ENCODE measurements at regions not wholly inside any gene's neighbourhood (a gene's known extent, or its start where the extent isn't known, plus 50 kb on each side); places are given as distances from the start of the nearest gene placed in this dataset.

DNA sequence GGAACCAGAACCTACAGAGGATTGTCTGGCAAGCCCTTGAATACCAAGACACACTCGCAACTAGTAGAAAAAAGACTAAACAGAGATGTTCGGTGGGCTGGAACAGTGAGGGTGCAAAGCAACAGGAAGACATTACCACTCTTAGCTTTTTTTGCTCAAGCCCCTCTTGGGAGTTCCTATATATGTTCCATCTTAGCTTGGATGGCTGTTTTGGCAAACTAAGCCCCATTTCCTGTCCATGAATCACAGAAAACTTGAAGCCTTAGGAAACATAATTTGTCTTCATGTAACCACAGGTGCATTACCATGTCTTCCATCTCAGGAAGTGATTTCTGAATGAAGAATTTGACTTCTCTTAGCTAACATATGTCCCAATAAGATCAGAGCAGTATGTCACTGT, 446.3 kb downstream of the OLFM4 start:
- H3K9me3 Mint-ChIP-seq = no peaks in the 10 kb centered on the region
- ChIA-PET CTCF (no interaction called here), POLR2A (no interaction called here)
- DNase-seq = no peak
- H3K36me3 Mint-ChIP-seq (ENCODE audit: low read depth) = no peaks in the 10 kb centered on the region
- H3K4me3 Mint-ChIP-seq = no peak overlapping the region
- no peaks in the 10 kb centered on the region for H3K27me3 Mint-ChIP-seq
- H3K27ac Mint-ChIP-seq = no peak overlapping the region
- no peaks in the 10 kb centered on the region for H3K4me1 Mint-ChIP-seq

DNA sequence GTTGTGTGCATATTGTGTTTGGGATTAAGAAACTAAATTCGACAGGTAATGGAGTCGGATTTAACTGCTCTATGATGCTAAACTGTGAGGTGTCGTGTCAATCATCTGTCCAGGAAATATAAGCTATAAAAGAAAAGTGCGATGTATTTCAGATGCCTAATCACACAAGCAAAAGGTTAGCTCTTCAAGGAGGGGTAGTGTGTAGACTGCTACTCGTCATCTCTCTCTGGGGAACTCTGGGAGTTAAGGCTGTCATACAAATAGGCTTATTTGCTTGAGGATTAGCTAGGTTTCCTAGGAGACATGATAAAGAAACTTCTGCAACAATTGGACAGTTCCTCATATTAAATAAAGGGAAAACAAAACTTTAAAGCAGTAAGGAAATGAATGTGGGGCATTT, 462.1 kb downstream of the OLFM4 start:
- POLR2A ChIA-PET = no interaction called here
- H3K4me3 Mint-ChIP-seq = no peak overlapping the region
- H3K9me3 Mint-ChIP-seq = no peaks in the 10 kb centered on the region
- H3K27me3 Mint-ChIP-seq = no peaks in the 10 kb centered on the region
- H3K36me3 Mint-ChIP-seq (ENCODE audit: low read depth) = no peaks in the 10 kb centered on the region
- DNase-seq = no peak
- CTCF ChIA-PET = no interaction called here
- H3K27ac Mint-ChIP-seq = no peak overlapping the region
- no peaks in the 10 kb centered on the region for H3K4me1 Mint-ChIP-seq

DNA sequence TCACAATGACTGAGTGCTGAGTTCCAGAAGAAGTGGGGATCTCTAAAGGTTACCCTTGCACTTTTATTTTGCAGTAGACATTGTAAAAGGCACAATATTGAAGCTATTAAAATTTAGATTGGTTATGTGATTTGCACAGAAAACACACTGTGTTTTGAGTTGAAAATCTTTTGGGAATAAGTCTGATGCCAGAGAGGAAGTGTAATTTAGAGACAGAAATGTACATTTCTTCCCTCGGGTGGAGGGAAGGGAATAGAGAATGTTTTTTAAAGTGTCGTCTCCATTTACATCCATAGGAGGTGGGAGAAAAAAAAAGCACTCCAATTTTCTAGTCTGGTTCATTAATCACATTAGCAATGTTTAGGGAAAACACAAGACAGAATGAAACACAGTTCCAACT, 465.8 kb downstream of the OLFM4 start:
- H3K27me3 Mint-ChIP-seq = no peaks in the 10 kb centered on the region
- H3K36me3 Mint-ChIP-seq (ENCODE audit: low read depth) = no peaks in the 10 kb centered on the region
- no peaks in the 10 kb centered on the region for H3K9me3 Mint-ChIP-seq
- no peak overlapping the region for H3K4me3 Mint-ChIP-seq
- H3K4me1 Mint-ChIP-seq = no peaks in the 10 kb centered on the region
- POLR2A ChIA-PET = no interaction called here
- CTCF ChIA-PET = no interaction called here
- no peak overlapping the region for H3K27ac Mint-ChIP-seq
- no peak for DNase-seq

- CTCF ChIA-PET = no interaction called here
- POLR2A ChIA-PET = no interaction called here
- Mint-ChIP-seq H3K4me3 (no peak overlapping the region), H3K4me1 (no peaks in the 10 kb centered on the region), H3K27me3 (no peaks in the 10 kb centered on the region), H3K27ac (no peak overlapping the region), H3K36me3 (ENCODE audit: low read depth) (no peaks in the 10 kb centered on the region), H3K9me3 (no peaks in the 10 kb centered on the region)
- DNase-seq = no peak
Observed at GRCh38 chr13:53499576-53500133, 471.0 kb downstream of the OLFM4 start.

DNA sequence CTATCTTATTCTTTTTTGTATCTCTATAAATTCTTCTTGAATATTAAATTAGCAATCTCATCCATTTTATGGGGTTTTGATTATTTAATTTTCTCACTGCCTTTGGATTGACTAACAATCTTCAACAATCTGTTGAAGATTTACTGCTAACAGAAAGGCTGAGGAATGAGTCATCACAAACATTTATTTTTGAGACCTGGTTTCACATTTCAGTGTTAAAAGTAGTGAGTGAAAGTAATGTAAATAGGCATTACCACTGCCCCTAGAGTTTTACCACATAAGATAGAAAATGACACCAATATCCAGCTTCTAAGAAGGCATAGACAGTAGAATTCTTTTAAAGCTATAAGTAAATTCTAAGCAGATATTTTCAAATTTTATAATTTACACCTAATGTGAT, 472.8 kb downstream of the OLFM4 start:
- Mint-ChIP-seq H3K4me3 (no peak overlapping the region), H3K27ac (no peak overlapping the region), H3K4me1 (no peaks in the 10 kb centered on the region), H3K27me3 (no peaks in the 10 kb centered on the region), H3K36me3 (ENCODE audit: low read depth) (no peaks in the 10 kb centered on the region), H3K9me3 (no peaks in the 10 kb centered on the region)
- ChIA-PET CTCF (no interaction called here), POLR2A (no interaction called here)
- no peak for DNase-seq

GRCh38 chr13:53507741-53508140, 479.1 kb downstream of the OLFM4 start:
- CTCF ChIA-PET = no interaction called here
- no peaks in the 10 kb centered on the region for H3K4me1 Mint-ChIP-seq
- no peaks in the 10 kb centered on the region for H3K36me3 Mint-ChIP-seq (ENCODE audit: low read depth)
- POLR2A ChIA-PET = no interaction called here
- peaks cover 4% of the 10 kb centered on the region for H3K9me3 Mint-ChIP-seq
- H3K27me3 Mint-ChIP-seq = no peaks in the 10 kb centered on the region
- DNase-seq = no peak
- no peak overlapping the region for H3K4me3 Mint-ChIP-seq
- no peak overlapping the region for H3K27ac Mint-ChIP-seq

DNA sequence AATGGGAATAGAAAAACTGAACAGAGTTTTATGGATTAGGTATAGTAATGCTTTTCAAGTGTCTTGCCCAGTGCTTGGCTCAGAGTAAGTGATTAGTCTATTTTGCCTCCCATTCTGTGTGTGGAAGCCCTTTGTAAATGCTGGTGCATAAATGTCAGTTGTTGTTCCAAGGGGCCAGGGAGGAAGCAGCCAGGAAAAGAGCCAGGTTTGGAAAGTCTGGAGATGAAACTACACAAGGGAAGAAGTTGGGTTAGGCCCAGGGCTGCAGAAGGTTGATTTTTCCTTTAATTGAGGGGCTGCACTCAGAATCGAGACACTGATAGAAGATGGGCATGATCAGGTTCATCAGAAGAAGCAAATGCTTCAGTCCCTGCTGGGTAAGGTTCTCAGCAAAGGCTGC, 484.0 kb downstream of the OLFM4 start:
- H3K36me3 Mint-ChIP-seq (ENCODE audit: low read depth) = no peaks in the 10 kb centered on the region
- CTCF ChIA-PET = no interaction called here
- POLR2A ChIA-PET = no interaction called here
- H3K4me3 Mint-ChIP-seq = no peak overlapping the region
- H3K27ac Mint-ChIP-seq = no peak overlapping the region
- no peaks in the 10 kb centered on the region for H3K27me3 Mint-ChIP-seq
- no peak for DNase-seq
- no peaks in the 10 kb centered on the region for H3K4me1 Mint-ChIP-seq
- peaks cover 4% of the 10 kb centered on the region for H3K9me3 Mint-ChIP-seq

DNA sequence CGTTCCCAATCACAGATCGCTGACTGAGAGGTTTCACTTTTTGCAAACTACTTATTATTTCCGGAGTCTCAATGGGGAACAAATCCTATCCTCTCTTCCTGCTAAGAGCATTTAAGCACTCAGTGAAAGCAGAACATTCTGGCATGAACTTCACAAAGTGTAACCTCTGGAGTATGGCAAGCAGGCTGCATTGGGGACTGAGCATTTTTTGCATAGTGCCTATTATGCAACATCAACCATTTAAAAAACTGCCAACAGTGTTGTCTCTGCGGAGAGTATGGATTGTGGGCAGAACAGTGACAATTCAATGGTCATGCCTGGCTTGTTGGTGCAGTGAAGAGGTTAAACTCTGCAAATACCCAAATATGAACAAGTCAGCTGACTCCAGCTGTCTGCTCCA, 484.6 kb downstream of the OLFM4 start:
- Mint-ChIP-seq H3K4me1 (no peaks in the 10 kb centered on the region), H3K27me3 (no peaks in the 10 kb centered on the region), H3K27ac (no peak overlapping the region), H3K9me3 (peaks cover 1% of the 10 kb centered on the region), H3K4me3 (no peak overlapping the region), H3K36me3 (ENCODE audit: low read depth) (no peaks in the 10 kb centered on the region)
- ChIA-PET CTCF (no interaction called here), POLR2A (no interaction called here)
- DNase-seq = no peak

- POLR2A ChIA-PET = no interaction called here
- no peaks in the 10 kb centered on the region for H3K4me1 Mint-ChIP-seq
- H3K27ac Mint-ChIP-seq = no peak overlapping the region
- CTCF ChIA-PET = no interaction called here
- H3K36me3 Mint-ChIP-seq (ENCODE audit: low read depth) = no peaks in the 10 kb centered on the region
- no peaks in the 10 kb centered on the region for H3K27me3 Mint-ChIP-seq
- peaks cover 3% of the 10 kb centered on the region for H3K9me3 Mint-ChIP-seq
- no peak overlapping the region for H3K4me3 Mint-ChIP-seq
- no peak for DNase-seq
Observed at GRCh38 chr13:53520132-53520531, 491.5 kb downstream of the OLFM4 start.

DNA sequence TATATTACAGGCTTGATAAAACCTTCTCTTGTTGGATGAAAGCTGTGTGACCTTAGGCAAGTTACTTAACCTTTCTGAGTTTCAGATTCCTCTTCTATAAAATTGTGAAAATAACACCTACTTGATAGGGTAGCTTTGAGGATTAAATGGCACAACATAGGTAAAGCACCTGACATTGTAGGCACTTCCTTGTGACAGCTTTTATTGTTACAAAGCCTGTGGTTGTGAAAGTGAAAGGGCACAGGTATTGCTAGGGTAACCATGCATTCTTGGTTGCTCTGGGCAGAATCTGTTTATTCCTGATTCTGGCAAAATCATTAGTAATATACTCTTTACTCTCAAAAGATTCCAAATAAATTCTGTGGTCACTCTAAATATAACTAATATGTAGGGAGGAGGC, 493.4 kb downstream of the OLFM4 start:
- Mint-ChIP-seq H3K4me3 (no peak overlapping the region), H3K27me3 (no peaks in the 10 kb centered on the region), H3K4me1 (no peaks in the 10 kb centered on the region), H3K9me3 (peaks cover 3% of the 10 kb centered on the region), H3K36me3 (ENCODE audit: low read depth) (no peaks in the 10 kb centered on the region), H3K27ac (no peak overlapping the region)
- POLR2A ChIA-PET = no interaction called here
- DNase-seq = no peak
- CTCF ChIA-PET = no interaction called here

DNA sequence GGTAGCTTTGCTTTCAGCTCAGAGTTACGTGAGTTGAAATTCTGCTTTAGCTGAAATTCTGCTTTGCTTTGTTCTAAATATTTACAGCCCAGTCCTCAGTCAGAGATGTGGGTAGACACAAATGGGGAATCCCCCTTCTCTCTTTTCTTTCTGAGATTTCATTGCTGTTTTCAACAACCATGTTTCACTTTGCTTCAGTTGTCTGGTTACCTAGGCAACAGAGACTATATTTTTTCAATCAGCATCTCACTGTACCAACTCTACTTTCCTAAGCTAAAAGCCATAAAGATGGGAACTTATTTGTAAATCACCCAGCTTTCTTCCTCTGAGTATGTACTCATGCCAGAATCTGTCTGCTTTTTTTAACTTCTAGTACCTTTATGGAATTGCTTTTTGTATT, 509.0 kb downstream of the OLFM4 start:
- CTCF ChIA-PET = no interaction called here
- POLR2A ChIA-PET = no interaction called here

GRCh38 chr13:53545340-53545941, 516.8 kb downstream of the OLFM4 start:
- Mint-ChIP-seq H3K27ac (no peak overlapping the region), H3K27me3 (no peaks in the 10 kb centered on the region), H3K4me1 (no peaks in the 10 kb centered on the region), H3K4me3 (no peak overlapping the region), H3K36me3 (ENCODE audit: low read depth) (no peaks in the 10 kb centered on the region), H3K9me3 (no peaks in the 10 kb centered on the region)
- CTCF ChIA-PET = no interaction called here
- POLR2A ChIA-PET = no interaction called here
- no peak for DNase-seq

More for the DNA sequence above, 509.0 kb downstream of the OLFM4 start:
- H3K27me3 Mint-ChIP-seq = no peaks in the 10 kb centered on the region
- no peaks in the 10 kb centered on the region for H3K36me3 Mint-ChIP-seq (ENCODE audit: low read depth)
- H3K27ac Mint-ChIP-seq = no peak overlapping the region
- H3K9me3 Mint-ChIP-seq = no peaks in the 10 kb centered on the region
- H3K4me3 Mint-ChIP-seq = no peak overlapping the region
- no peak for DNase-seq
- H3K4me1 Mint-ChIP-seq = no peaks in the 10 kb centered on the region

GRCh38 chr13:53560556-53560955, 531.9 kb downstream of the OLFM4 start:
- Mint-ChIP-seq H3K27me3 (no peaks in the 10 kb centered on the region), H3K36me3 (ENCODE audit: low read depth) (no peaks in the 10 kb centered on the region), H3K9me3 (peaks cover 3% of the 10 kb centered on the region), H3K4me3 (no peak overlapping the region), H3K4me1 (no peaks in the 10 kb centered on the region), H3K27ac (no peak overlapping the region)
- ChIA-PET CTCF (no interaction called here), POLR2A (no interaction called here)
- no peak for DNase-seq

DNA sequence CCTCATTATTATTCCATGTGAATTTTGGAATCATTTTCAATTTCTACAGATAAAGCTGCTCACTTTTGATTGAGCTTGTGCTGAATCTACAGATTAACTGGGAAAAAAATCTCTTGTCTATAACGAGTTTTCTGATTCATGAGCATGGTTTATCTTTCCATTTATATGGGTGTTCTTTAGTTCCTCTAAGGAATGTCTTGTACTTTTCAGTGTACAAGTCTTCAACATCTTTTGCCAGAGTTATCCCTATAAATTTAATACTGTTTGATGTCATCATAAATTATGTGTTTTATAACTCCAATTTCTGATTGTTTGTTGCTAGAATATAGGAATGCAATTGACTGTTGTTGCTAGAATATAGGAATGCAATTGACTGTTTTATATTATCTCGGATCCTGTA, 533.8 kb downstream of the OLFM4 start:
- H3K27me3 Mint-ChIP-seq = no peaks in the 10 kb centered on the region
- no peaks in the 10 kb centered on the region for H3K4me1 Mint-ChIP-seq
- ChIA-PET CTCF (no interaction called here), POLR2A (no interaction called here)
- H3K36me3 Mint-ChIP-seq (ENCODE audit: low read depth) = no peaks in the 10 kb centered on the region
- no peak overlapping the region for H3K4me3 Mint-ChIP-seq
- H3K9me3 Mint-ChIP-seq = peaks cover 4% of the 10 kb centered on the region
- no peak for DNase-seq
- no peak overlapping the region for H3K27ac Mint-ChIP-seq

Measured in activated CD4-positive, alpha-beta T cell treated with anti-CD3 and anti-CD28 coated beads, Interleukin-2, amount 10 ng/mL, durations not matched to agents 7 days and 5 days (primary cell).